Thymus (tissue), 11 donors: ENCODE measurements at regions not wholly inside any gene's neighbourhood (a gene's known extent, or its start where the extent isn't known, plus 50 kb on each side); places are given as distances from the start of the nearest gene placed in this dataset.

Experiments used
- DNase-seq, 9 donors: peaks; one replicate each; pipeline ENCODE4 v3.0.0-alpha.2; 2013; ENCODE audit warnings: low spot score in 9 of 9, low read depth in 6 of 9, missing footprints in 1 of 9
- H3K27ac ChIP-seq, 2 donors: one replicate each; pipeline ENCODE4 v1.5.1; 2013; ENCODE audit warnings: control low read depth in 1 of 2, low read depth in 1 of 2, low read length in 1 of 2, mild to moderate bottlenecking in 1 of 2, moderate library complexity in 1 of 2
- H3K27me3 ChIP-seq, 2 donors: one replicate each; pipeline ENCODE4 v1.5.1; 2013; ENCODE audit warnings: low read length in 1 of 2; ENCODE audit not compliant: control insufficient read depth in 2 of 2, insufficient read depth in 1 of 2
- H3K36me3 ChIP-seq, 2 donors: one replicate each; pipeline ENCODE4 v1.5.1; 2013; ENCODE audit warnings: low read length in 1 of 2, mild to moderate bottlenecking in 1 of 2, moderate library complexity in 1 of 2; ENCODE audit not compliant: control insufficient read depth in 2 of 2, insufficient read depth in 2 of 2
- H3K4me1 ChIP-seq, 2 donors: one replicate each; pipeline ENCODE4 v1.5.1; 2013; ENCODE audit warnings: low read length in 2 of 2; ENCODE audit not compliant: control insufficient read depth in 2 of 2, insufficient read depth in 2 of 2
- H3K4me3 ChIP-seq, 2 donors: one replicate each; pipeline ENCODE4 v1.5.1; 2013; ENCODE audit warnings: low read length in 2 of 2, control low read depth in 1 of 2, mild to moderate bottlenecking in 1 of 2
- H3K9me3 ChIP-seq, 2 donors: one replicate each; pipeline ENCODE4 v1.5.1; 2013; ENCODE audit warnings: low read length in 1 of 2, mild to moderate bottlenecking in 1 of 2; ENCODE audit not compliant: control insufficient read depth in 2 of 2, insufficient read depth in 1 of 2
- WGBS: extraction: QIAGEN DNeasy Blood & Tissue Kit; methylation state at CpG from one replicate; pipeline ENCODE4 v1.1.7; 2013; 5-methylcytosine and 5-hydroxymethylcytosine counted together
- donor health status: healthy.

- H3K4me3 ChIP-seq = no peak overlapping the region
- H3K27me3 ChIP-seq = no peaks in the 10 kb centered on the region
- H3K9me3 ChIP-seq = no peaks in the 10 kb centered on the region
- H3K4me1 ChIP-seq = no peaks in the 10 kb centered on the region
- DNase-seq = no peak
- no peaks in the 10 kb centered on the region for H3K36me3 ChIP-seq
- no peak overlapping the region for H3K27ac ChIP-seq
- 87% methylated on average over 2 of the region's 2 CpGs for WGBS
Measured at GRCh38 chr2:22340716-22341115, 1044.3 kb upstream of the KLHL29 start.

- Histone ChIP-seq H3K4me3 (no peak overlapping the region), H3K9me3 (no peaks in the 10 kb centered on the region), H3K27me3 (no peaks in the 10 kb centered on the region), H3K27ac (no peak overlapping the region), H3K4me1 (no peaks in the 10 kb centered on the region), H3K36me3 (no peaks in the 10 kb centered on the region)
- DNase-seq = no peak
- WGBS = 92% methylated on average over 2 of the region's 2 CpGs
Measured at GRCh38 chr2:22347306-22347705, 1037.7 kb upstream of the KLHL29 start.

GRCh38 chr2:22350621-22351020 lies 1034.4 kb upstream of the KLHL29 start:
- WGBS = 90% methylated on average over 7 of the region's 7 CpGs

GRCh38 chr2:22355816-22356433 lies 1029.1 kb upstream of the KLHL29 start:
- 51% methylated on average over 4 of the region's 4 CpGs for WGBS
- peak in 8 of 9 donors; percentile 4 to 44 (median 12) for DNase-seq
- no peak overlapping the region for H3K27ac ChIP-seq

More at GRCh38 chr2:22350621-22351020, 1034.4 kb upstream of the KLHL29 start:
- Histone ChIP-seq H3K4me1 (no peaks in the 10 kb centered on the region), H3K36me3 (no peaks in the 10 kb centered on the region), H3K4me3 (no peak overlapping the region), H3K27me3 (no peaks in the 10 kb centered on the region), H3K27ac (no peak overlapping the region), H3K9me3 (no peaks in the 10 kb centered on the region)
- DNase-seq = no peak

GRCh38 chr2:22359071-22359672 lies 1025.8 kb upstream of the KLHL29 start:
- Histone ChIP-seq H3K36me3 (no peaks in the 10 kb centered on the region), H3K9me3 (no peaks in the 10 kb centered on the region), H3K27ac (no peak overlapping the region), H3K4me3 (no peak overlapping the region), H3K27me3 (no peaks in the 10 kb centered on the region), H3K4me1 (no peaks in the 10 kb centered on the region)
- no peak for DNase-seq
- WGBS = 37% methylated on average over 2 of the region's 2 CpGs

More at GRCh38 chr2:22355816-22356433, 1029.1 kb upstream of the KLHL29 start:
- no peaks in the 10 kb centered on the region for H3K4me1 ChIP-seq
- no peaks in the 10 kb centered on the region for H3K9me3 ChIP-seq
- H3K4me3 ChIP-seq = no peak overlapping the region
- H3K36me3 ChIP-seq = no peaks in the 10 kb centered on the region
- no peaks in the 10 kb centered on the region for H3K27me3 ChIP-seq

GRCh38 chr2:22360735-22361374 lies 1024.1 kb upstream of the KLHL29 start:
- H3K9me3 ChIP-seq = no peaks in the 10 kb centered on the region
- DNase-seq = no peak
- 75% methylated on average over 4 of the region's 4 CpGs for WGBS
- H3K27me3 ChIP-seq = no peaks in the 10 kb centered on the region
- H3K36me3 ChIP-seq = no peaks in the 10 kb centered on the region
- H3K4me1 ChIP-seq = no peaks in the 10 kb centered on the region
- no peak overlapping the region for H3K4me3 ChIP-seq
- H3K27ac ChIP-seq = no peak overlapping the region

GRCh38 chr2:22361571-22361970 lies 1023.4 kb upstream of the KLHL29 start:
- H3K27ac ChIP-seq = no peak overlapping the region
- H3K4me3 ChIP-seq = no peak overlapping the region
- H3K4me1 ChIP-seq = no peaks in the 10 kb centered on the region
- H3K36me3 ChIP-seq = no peaks in the 10 kb centered on the region
- H3K9me3 ChIP-seq = no peaks in the 10 kb centered on the region
- H3K27me3 ChIP-seq = no peaks in the 10 kb centered on the region
- WGBS = 92% methylated on average over 2 of the region's 2 CpGs
- DNase-seq = no peak

GRCh38 chr2:22375096-22375495 lies 1009.9 kb upstream of the KLHL29 start:
- Histone ChIP-seq H3K27ac (no peak overlapping the region), H3K9me3 (no peaks in the 10 kb centered on the region), H3K36me3 (no peaks in the 10 kb centered on the region), H3K4me3 (no peak overlapping the region), H3K27me3 (no peaks in the 10 kb centered on the region), H3K4me1 (no peaks in the 10 kb centered on the region)
- WGBS = 17% methylated on average over 1 of the region's 1 CpG
- DNase-seq = no peak

GRCh38 chr2:22377268-22377667 lies 1007.7 kb upstream of the KLHL29 start:
- no peak for DNase-seq
- H3K4me3 ChIP-seq = no peak overlapping the region
- no peaks in the 10 kb centered on the region for H3K4me1 ChIP-seq
- H3K27me3 ChIP-seq = no peaks in the 10 kb centered on the region
- H3K27ac ChIP-seq = no peak overlapping the region
- WGBS = 72% methylated on average over 6 of the region's 6 CpGs
- no peaks in the 10 kb centered on the region for H3K9me3 ChIP-seq
- H3K36me3 ChIP-seq = no peaks in the 10 kb centered on the region
